Neural progenitor cell (in vitro differentiated cells): ENCODE measurements at regions not wholly inside any gene's neighbourhood (a gene's known extent, or its start where the extent isn't known, plus 50 kb on each side); places are given as distances from the start of the nearest gene placed in this dataset.
"Not testable (repeated sequence)": the region's sequence is repeated elsewhere in the genome, so short reads cannot be mapped to it uniquely, and the experiment has no call there.

Experiments used
- DNase-seq: peaks from one replicate; pipeline ENCODE4 v3.0.0-alpha.2; 2016; ENCODE audit warnings: low spot score
- H2AFZ ChIP-seq: fragments of 200-600 bp; sonication (generic); replicated peaks from 2 replicates; pipeline ENCODE4 v1.6.1; 2016; ENCODE audit warnings: antibody characterized with exemption
- H3F3A ChIP-seq: fragments of 200-600 bp; sonication (generic); 2 replicates; pipeline ENCODE4 v1.6.1; 2016; ENCODE audit warnings: antibody characterized with exemption, low read depth
- H3K27ac ChIP-seq: fragments of 200-600 bp; sonication (generic); 2 replicates; pipeline ENCODE4 v1.5.1; 2016; ENCODE audit warnings: mild to moderate bottlenecking
- H3K27me3 ChIP-seq: fragments of 200-600 bp; sonication (generic); 2 replicates; pipeline ENCODE4 v1.6.1; 2016; ENCODE audit warnings: mild to moderate bottlenecking, moderate library complexity
- H3K36me3 ChIP-seq: fragments of 200-600 bp; sonication (generic); 2 replicates; pipeline ENCODE4 v1.5.1; 2016
- H3K4me1 ChIP-seq: fragments of 200-600 bp; sonication (generic); 2 replicates; pipeline ENCODE4 v1.6.1; 2016; ENCODE audit warnings: mixed run types
- H3K4me2 ChIP-seq: fragments of 200-600 bp; sonication (generic); 2 replicates; pipeline ENCODE4 v1.6.1; 2016
- H3K4me3 ChIP-seq: fragments of 200-600 bp; sonication (generic); 2 replicates; pipeline ENCODE4 v1.5.1; 2016
- H3K79me2 ChIP-seq: fragments of 200-600 bp; sonication (generic); 2 replicates; pipeline ENCODE4 v1.6.1; 2016; ENCODE audit warnings: low read depth
- H3K9ac ChIP-seq: fragments of 200-600 bp; sonication (generic); 2 replicates; pipeline ENCODE4 v1.6.1; 2016
- H3K9me3 ChIP-seq: fragments of 200-600 bp; sonication (generic); 2 replicates; pipeline ENCODE4 v1.5.1; 2016; ENCODE audit warnings: low read depth
- H4K20me1 ChIP-seq: fragments of 200-600 bp; sonication (generic); 2 replicates; pipeline ENCODE4 v1.6.1; 2016; ENCODE audit warnings: low read depth
- H3K27ac Mint-ChIP-seq: 3 replicates; pipeline ENCODE4 v1.8.0; 2021; ENCODE audit warnings: mixed read lengths
- H3K27me3 Mint-ChIP-seq: 2 replicates; pipeline ENCODE4 v1.8.0; 2022; ENCODE audit warnings: low read depth, mild to moderate bottlenecking, inconsistent platforms, moderate library complexity, mixed read lengths; ENCODE audit not compliant: insufficient read depth
- H3K36me3 Mint-ChIP-seq: 3 replicates; pipeline ENCODE4 v1.8.0; 2021; ENCODE audit warnings: mixed read lengths
- H3K4me1 Mint-ChIP-seq: 3 replicates; pipeline ENCODE4 v1.8.0; 2021; ENCODE audit warnings: mixed read lengths
- H3K4me3 Mint-ChIP-seq: 3 replicates; pipeline ENCODE4 v1.8.0; 2021; ENCODE audit warnings: mild to moderate bottlenecking, moderate library complexity, mixed read lengths
- H3K9me3 Mint-ChIP-seq: 3 replicates; pipeline ENCODE4 v1.8.0; 2020; ENCODE audit warnings: mixed read lengths
- EZH2 ChIP-seq: fragments of 200-600 bp; sonication (generic); IDR thresholded peaks from 2 replicates; pipeline ENCODE4 v1.6.1; 2017; ENCODE audit warnings: antibody characterized with exemption, mild to moderate bottlenecking, moderate library complexity
- EZH2phosphoT487 ChIP-seq: fragments of 200-600 bp; sonication (generic); IDR thresholded peaks from 2 replicates; pipeline ENCODE4 v1.6.1; 2017; ENCODE audit warnings: antibody characterized with exemption
- TF ChIP-seq, protein P1 (sequence below): fragments of 200-600 bp; sonication (generic); IDR thresholded peaks from 2 replicates; pipeline ENCODE4 v1.5.1; 2017; ENCODE audit warnings: antibody characterized with exemption, mild to moderate bottlenecking

- Histone ChIP-seq H3F3A (no peaks in the 10 kb centered on the region), H3K27ac (no peak overlapping the region), H3K9me3 (no peaks in the 10 kb centered on the region), H3K9ac (no peak overlapping the region), H3K27me3 (no peaks in the 10 kb centered on the region), H4K20me1 (no peaks in the 10 kb centered on the region), H2AFZ (no peak overlapping the region), H3K4me2 (no peak overlapping the region), H3K79me2 (no peaks in the 10 kb centered on the region), H3K36me3 (no peaks in the 10 kb centered on the region), H3K4me3 (no peak overlapping the region), H3K4me1 (no peaks in the 10 kb centered on the region)
- H3K9me3 Mint-ChIP-seq: no peaks in the 10 kb centered on the region
- DNase-seq: no peak
- no peaks in the 10 kb centered on the region for H3K36me3 Mint-ChIP-seq
- TF ChIP-seq EZH2 (no peak), EZH2phosphoT487 (no peak)
- TF ChIP-seq, protein P1, sequence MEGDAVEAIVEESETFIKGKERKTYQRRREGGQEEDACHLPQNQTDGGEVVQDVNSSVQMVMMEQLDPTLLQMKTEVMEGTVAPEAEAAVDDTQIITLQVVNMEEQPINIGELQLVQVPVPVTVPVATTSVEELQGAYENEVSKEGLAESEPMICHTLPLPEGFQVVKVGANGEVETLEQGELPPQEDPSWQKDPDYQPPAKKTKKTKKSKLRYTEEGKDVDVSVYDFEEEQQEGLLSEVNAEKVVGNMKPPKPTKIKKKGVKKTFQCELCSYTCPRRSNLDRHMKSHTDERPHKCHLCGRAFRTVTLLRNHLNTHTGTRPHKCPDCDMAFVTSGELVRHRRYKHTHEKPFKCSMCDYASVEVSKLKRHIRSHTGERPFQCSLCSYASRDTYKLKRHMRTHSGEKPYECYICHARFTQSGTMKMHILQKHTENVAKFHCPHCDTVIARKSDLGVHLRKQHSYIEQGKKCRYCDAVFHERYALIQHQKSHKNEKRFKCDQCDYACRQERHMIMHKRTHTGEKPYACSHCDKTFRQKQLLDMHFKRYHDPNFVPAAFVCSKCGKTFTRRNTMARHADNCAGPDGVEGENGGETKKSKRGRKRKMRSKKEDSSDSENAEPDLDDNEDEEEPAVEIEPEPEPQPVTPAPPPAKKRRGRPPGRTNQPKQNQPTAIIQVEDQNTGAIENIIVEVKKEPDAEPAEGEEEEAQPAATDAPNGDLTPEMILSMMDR: no peak
- H3K4me3 Mint-ChIP-seq: no peak overlapping the region
- no peak overlapping the region for H3K27ac Mint-ChIP-seq
- no peaks in the 10 kb centered on the region for H3K4me1 Mint-ChIP-seq
- no peaks in the 10 kb centered on the region for H3K27me3 Mint-ChIP-seq
These were observed 496.5 kb downstream of the IGSF11 start for GRCh38 chr3:118538187-118538586.

DNA sequence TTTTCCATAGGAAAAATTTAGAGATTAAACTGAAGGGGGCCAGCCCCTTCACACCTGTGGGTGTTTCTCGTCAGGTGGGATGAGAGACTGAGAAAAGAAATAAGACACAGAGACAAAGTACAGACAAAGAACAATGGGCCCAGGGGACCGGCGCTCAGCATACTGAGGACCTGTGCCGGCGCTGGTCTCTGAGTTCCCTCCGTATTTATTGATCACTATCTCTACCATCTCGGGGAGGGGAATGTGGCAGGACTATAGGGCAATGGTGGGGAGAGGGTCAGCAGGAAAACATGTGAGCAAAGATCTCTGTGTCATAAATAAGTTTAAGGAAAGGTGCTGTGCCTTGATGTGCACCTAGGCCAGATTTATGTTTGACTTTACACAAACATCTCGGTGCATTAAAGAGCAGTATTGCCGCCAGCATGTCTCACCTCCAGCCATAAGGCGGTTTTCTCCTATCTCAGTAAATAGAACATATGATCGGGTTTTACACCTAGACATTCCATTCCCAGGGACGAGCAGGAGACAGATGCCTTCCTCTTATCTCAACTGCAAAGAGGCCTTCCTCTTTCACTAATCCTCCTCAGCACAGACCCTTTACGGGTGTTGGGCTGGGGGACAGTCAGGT is 494.7 kb downstream of the IGSF11 start:
- not testable (repeated sequence) for H3F3A ChIP-seq, H3K4me2 ChIP-seq, H3K27me3 ChIP-seq, H3K27ac ChIP-seq, H3K27me3 Mint-ChIP-seq, H3K4me1 Mint-ChIP-seq, H3K9ac ChIP-seq, H3K4me3 Mint-ChIP-seq, DNase-seq, H3K79me2 ChIP-seq, H3K9me3 Mint-ChIP-seq, H3K36me3 ChIP-seq, H2AFZ ChIP-seq, H3K9me3 ChIP-seq, H3K4me3 ChIP-seq, H4K20me1 ChIP-seq, H3K36me3 Mint-ChIP-seq, H3K27ac Mint-ChIP-seq, H3K4me1 ChIP-seq

DNA sequence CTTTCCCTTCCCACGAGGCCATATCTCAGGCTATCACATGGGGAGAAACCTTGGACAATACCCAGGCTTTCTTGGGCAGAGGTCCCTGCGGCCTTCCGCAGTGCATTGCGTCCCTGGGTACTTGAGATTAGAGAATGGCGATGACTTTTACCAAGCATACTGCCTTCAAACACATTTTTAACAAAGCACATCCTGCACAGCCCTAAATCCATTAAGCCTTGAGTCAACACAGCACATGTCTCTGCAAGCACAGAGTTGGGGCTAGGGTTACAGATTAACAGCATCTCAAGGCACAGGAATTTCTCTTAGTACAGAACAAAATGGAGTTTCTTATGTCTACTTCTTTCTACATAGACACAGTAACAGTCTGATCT is 494.2 kb downstream of the IGSF11 start:
- H4K20me1 ChIP-seq, H3K4me1 Mint-ChIP-seq, H3K9me3 Mint-ChIP-seq, H3K4me2 ChIP-seq, H3K27me3 ChIP-seq, H3K4me1 ChIP-seq, H3K79me2 ChIP-seq, DNase-seq, H3K36me3 Mint-ChIP-seq, H3K4me3 Mint-ChIP-seq, H3K27ac Mint-ChIP-seq, H3K27me3 Mint-ChIP-seq, H2AFZ ChIP-seq, H3K4me3 ChIP-seq, H3K36me3 ChIP-seq, H3K9ac ChIP-seq, H3K27ac ChIP-seq, H3F3A ChIP-seq, H3K9me3 ChIP-seq: not testable (repeated sequence)

DNA sequence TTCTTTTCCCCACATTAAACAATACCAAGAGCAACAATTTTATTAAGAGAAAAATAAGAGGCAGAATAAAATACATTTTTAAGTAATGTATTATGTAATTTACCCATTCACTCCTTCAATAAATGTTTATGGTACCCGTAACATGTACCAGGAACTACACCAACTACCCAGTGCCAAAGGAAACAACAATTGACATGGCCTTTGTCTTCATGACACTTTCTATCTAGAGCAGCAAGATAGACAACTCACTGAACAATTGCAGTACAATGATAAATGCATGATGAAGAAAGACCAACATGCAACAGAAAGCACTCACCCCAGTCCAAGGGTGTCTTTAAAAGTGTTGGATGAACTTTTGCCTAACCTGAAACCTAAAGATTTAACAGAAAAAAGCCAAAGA is 493.8 kb downstream of the IGSF11 start:
- no peaks in the 10 kb centered on the region for H3K27me3 ChIP-seq
- H3K9me3 Mint-ChIP-seq: no peaks in the 10 kb centered on the region
- H3K36me3 ChIP-seq: no peaks in the 10 kb centered on the region

More for the DNA sequence above, 493.8 kb downstream of the IGSF11 start:
- H3K4me1 Mint-ChIP-seq: peaks cover 5% of the 10 kb centered on the region
- DNase-seq: no peak
- no peaks in the 10 kb centered on the region for H3K4me1 ChIP-seq
- H3K27ac Mint-ChIP-seq: no peak overlapping the region
- H4K20me1 ChIP-seq: no peaks in the 10 kb centered on the region
- H3K4me3 Mint-ChIP-seq: no peak overlapping the region
- H3K36me3 Mint-ChIP-seq: no peaks in the 10 kb centered on the region
- no peak overlapping the region for H2AFZ ChIP-seq
- H3K9me3 ChIP-seq: no peaks in the 10 kb centered on the region
- H3K27ac ChIP-seq: no peak overlapping the region
- TF ChIP-seq EZH2 (no peak), EZH2phosphoT487 (no peak)
- TF ChIP-seq, protein P1: no peak
- H3K79me2 ChIP-seq: no peaks in the 10 kb centered on the region
- H3K27me3 Mint-ChIP-seq: no peaks in the 10 kb centered on the region
- no peak overlapping the region for H3K4me3 ChIP-seq
- H3K4me2 ChIP-seq: no peak overlapping the region
- no peaks in the 10 kb centered on the region for H3F3A ChIP-seq
- no peak overlapping the region for H3K9ac ChIP-seq
